GM12872 (cell line): ENCODE measurements at regions not wholly inside any gene's neighbourhood (a gene's known extent, or its start where the extent isn't known, plus 50 kb on each side); places are given as distances from the start of the nearest gene placed in this dataset.

Source experiments
- TF ChIP-seq, protein P1 (sequence below): IDR thresholded peaks from 3 replicates; pipeline ENCODE4 v1.5.1; 2011; ENCODE audit warnings: low read depth, mild to moderate bottlenecking, low read length, moderate library complexity; ENCODE audit not compliant: insufficient read depth

DNA sequence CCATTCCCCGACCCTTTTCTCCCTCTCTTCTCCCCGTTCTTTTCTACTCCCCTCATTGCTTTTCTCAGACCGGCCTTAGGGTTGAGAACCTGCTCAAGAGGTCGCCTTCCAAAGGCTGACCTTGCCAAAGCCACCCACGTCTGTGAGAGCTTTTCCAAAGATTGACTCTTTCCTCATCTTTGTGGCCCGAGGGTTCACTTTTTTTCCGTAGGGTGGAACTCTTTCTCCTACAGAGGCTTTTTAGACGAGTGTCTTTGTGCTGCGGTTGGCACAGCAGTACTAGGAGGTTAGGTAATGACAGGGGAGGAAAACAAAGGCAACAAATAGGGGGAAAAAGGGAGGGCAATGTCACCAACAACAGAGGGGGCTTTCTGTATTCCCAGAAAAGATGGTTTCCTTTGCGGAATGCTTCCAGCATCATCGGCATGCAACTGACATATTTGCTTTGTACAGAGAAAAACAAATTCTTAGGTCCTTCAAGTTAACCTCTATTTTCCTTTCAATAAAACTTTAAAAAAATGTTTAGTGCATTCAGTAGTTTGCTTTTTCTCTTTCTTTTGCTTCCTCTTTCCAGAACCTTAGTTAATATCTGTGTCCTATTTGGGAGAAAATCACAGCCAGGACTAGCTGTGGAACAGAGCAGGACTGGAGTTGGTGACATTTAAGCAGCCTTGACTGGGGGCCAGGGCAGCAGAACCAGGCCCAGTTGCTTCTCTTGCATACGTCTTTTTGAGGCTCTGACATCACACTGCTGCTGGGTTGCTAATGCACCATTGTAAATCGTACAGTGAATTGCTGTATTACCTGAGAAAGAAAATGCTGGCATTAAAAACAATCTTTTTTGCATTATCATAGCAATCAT lies 188.1 kb upstream of the FANCL start:
- TF ChIP-seq, protein P1, sequence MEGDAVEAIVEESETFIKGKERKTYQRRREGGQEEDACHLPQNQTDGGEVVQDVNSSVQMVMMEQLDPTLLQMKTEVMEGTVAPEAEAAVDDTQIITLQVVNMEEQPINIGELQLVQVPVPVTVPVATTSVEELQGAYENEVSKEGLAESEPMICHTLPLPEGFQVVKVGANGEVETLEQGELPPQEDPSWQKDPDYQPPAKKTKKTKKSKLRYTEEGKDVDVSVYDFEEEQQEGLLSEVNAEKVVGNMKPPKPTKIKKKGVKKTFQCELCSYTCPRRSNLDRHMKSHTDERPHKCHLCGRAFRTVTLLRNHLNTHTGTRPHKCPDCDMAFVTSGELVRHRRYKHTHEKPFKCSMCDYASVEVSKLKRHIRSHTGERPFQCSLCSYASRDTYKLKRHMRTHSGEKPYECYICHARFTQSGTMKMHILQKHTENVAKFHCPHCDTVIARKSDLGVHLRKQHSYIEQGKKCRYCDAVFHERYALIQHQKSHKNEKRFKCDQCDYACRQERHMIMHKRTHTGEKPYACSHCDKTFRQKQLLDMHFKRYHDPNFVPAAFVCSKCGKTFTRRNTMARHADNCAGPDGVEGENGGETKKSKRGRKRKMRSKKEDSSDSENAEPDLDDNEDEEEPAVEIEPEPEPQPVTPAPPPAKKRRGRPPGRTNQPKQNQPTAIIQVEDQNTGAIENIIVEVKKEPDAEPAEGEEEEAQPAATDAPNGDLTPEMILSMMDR = no peak

DNA sequence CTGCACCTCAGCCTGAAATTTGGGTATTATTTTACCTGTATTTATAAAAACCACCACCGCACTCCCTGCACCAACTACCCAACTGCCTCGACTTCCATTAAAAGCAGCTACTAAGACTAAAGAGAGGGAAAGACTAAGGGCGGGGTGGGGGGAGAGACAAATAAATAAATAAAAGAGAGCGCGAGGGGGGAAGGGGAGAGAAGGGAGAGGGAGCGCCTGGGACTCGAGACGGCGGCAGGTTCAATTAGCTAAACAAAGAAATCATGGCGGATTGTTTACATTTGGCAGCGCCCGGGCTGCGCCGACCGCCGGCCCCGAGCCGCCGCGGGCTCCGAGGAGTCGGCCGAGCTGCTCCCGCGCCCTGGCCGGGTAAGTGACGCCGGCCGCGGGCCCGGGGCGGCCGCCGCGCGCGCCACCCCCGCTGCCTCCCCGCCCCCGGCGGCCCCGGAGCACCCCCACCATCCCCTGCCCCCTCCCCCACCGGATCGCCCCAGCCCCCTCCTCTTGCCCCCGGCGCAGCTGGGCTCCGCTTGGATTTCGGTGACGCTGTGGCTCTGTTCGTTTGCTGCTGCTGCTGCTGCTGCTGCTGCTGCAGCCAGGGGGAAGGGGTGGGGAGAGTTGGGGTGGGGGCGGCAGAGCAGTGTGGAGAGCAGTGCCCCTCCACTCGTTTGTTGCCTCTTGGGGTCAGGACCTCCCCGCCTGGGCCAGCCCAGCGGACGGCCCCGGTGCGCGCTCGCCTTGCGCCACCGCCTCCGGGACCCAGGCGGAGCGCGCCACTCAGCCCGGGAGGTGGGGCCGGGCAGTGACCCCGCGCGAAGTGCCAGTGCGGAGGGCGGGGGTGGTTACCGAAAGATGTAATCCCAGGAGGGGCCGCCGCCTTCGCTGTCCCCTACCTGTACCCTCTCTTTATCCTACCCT lies 187.2 kb upstream of the FANCL start:
- TF ChIP-seq, protein P1 = no peak

DNA sequence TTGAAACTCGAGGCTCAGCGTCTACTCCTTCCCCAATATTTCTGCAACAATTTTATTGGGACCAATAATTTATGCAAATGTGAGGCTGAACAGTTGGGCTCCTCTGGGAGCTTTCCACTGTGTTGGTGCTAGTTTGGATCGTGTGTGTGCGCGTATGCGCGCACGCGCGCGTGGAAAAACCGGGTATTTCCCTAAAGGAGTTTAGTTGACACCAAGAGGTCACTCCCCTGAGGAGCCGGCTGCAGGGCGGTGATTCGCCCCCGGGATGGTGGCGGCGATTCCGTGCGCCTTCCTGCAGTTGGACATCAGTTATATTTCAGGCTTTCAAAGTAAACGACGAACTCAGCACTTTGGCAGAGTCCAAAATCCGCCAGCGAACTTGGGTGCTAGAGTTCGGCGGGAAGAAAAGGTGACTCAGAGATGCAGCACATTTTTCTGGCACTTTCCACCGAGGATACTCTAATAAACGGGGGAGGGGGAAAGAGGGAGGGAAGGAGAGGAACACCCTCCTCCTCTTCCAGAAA lies 186.5 kb upstream of the FANCL start:
- TF ChIP-seq, protein P1 = no peak

DNA sequence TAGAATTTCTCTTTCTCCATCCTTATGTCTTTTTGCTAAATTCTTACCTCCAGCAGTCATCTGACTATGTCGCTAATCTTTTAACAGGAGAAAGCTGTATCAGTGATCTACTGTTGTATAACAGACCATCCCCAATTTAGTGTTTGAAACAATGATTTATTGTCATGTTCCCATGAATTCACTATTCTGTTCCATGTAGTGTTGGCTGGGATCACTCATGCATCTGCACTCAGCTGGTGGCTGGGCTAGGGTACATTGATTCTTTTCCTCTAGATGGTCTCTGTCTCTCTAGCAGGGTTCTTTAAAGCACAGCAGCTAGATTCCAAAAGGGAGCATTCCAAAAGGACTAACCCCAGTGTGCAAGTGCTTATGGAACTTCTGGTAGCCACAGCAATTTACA lies 184.2 kb upstream of the FANCL start:
- TF ChIP-seq, protein P1 = no peak

DNA sequence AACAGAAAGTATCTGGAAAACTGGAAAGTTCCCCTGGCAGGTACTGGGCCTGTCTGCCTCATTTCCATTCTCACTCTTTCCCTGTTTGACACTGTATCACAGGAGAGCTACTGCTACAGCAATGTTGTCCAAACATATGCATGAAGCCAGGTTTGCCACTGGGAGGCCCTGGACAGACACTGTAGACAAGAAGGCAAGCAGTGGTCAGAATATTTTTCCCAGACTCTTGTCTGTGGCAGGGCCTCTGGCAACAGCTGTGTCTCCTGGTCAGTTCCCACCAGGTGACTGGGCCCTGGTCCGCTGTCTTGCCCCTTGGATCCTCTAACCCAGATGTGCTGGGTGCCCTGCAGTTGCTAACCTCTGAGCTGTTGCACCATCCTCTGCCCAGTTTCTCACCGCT lies 178.9 kb upstream of the FANCL start:
- TF ChIP-seq, protein P1 = no peak

DNA sequence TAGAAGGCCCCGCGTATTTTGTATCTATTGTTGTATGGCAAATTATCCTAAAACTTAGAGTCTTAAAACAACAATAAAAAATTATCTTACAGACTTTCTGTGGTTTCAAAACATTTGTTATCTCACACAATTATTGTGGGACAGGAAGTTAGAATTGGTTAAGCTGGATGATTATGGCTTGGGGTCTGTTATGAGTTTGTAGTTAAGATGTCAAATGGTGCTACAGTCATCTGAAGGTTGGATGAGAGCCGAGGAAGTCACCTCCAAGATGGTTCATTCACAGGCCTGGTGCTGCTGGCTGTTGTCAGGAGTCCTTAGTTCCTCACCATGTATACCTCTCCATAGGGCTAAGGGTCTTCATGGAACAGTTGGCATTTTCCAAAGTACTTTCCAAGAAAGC lies 175.6 kb upstream of the FANCL start:
- TF ChIP-seq, protein P1 = no peak

DNA sequence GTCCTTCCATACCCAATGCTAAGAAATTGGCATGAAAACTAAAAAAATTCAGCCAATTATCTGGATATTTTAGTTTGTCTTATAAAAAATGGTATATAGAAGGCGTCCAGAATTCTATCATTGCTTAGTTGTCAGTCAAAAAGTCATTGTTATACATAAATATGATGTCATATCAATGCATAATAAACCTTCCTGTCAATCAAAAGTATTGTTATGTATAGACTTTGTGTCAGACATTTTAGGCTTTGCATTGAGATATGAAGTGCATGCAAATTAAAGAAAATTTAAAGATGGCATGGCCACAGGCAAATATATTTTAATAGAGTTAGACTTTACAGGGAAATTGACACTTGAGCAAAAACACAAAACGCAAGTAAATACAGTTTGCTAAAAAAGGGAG lies 173.4 kb upstream of the FANCL start:
- TF ChIP-seq, protein P1 = no peak
